Kidney (tissue), 13 donors: ENCODE measurements at regions not wholly inside any gene's neighbourhood (a gene's known extent, or its start where the extent isn't known, plus 50 kb on each side); places are given as distances from the start of the nearest gene placed in this dataset.

Source experiments
- DNase-seq, 5 donors: peaks; one replicate each; pipeline ENCODE4 v3.0.0-alpha.2; 2013 to 2020
- FAIRE-seq: peaks from 2 replicates; lab custom pipeline; 2012; peaks lifted over from hg19 to GRCh38; lab: Jason Lieb, UNC
- H3K27ac ChIP-seq, 2 donors: one replicate each; pipeline ENCODE4 v1.7.0; 2013; ENCODE audit warnings: low read depth in 2 of 2, low read length in 2 of 2, inconsistent platforms in 1 of 2
- H3K27me3 ChIP-seq: one replicate; pipeline ENCODE4 v1.7.1; 2013; ENCODE audit warnings: low read length, inconsistent platforms; ENCODE audit not compliant: control insufficient read depth, insufficient read depth
- H3K36me3 ChIP-seq, 3 donors: one replicate each; pipeline versions ENCODE4 v1.7.0 to v1.7.1; 2013; ENCODE audit warnings: low read length in 3 of 3, control low read depth in 1 of 3, inconsistent platforms in 1 of 3; ENCODE audit not compliant: insufficient read depth in 3 of 3, control insufficient read depth in 2 of 3
- H3K4me1 ChIP-seq, 3 donors: one replicate each; pipeline versions ENCODE4 v1.7.0 to v1.7.1; 2013; ENCODE audit warnings: low read length in 3 of 3, inconsistent platforms in 1 of 3, low read depth in 1 of 3; ENCODE audit not compliant: control insufficient read depth in 2 of 3, insufficient read depth in 2 of 3
- H3K4me3 ChIP-seq, 3 donors: one replicate each; pipeline versions ENCODE4 v1.7.0 to v1.8.1; 2013; ENCODE audit warnings: low read length in 3 of 3, control low read depth in 1 of 3, inconsistent platforms in 1 of 3
- H3K9ac ChIP-seq, 3 donors: one replicate each; pipeline versions ENCODE4 v1.7.0 to v1.7.1; 2013; ENCODE audit warnings: low read length in 3 of 3, control low read depth in 1 of 3, inconsistent platforms in 1 of 3
- H3K9me3 ChIP-seq, 3 donors: one replicate each; pipeline versions ENCODE4 v1.7.0 to v1.7.1; 2013; ENCODE audit warnings: low read length in 3 of 3, control low read depth in 1 of 3, inconsistent platforms in 1 of 3; ENCODE audit not compliant: control insufficient read depth in 2 of 3, insufficient read depth in 1 of 3
- intact Hi-C: fragments of 100-400 bp; cut with DNase I; formaldehyde crosslinking; loops from one replicate; pipeline ENCODE4 v1.11.1; 2022
- TF ChIP-seq, protein P1 (sequence below): IDR thresholded peaks from 3 replicates; pipeline ENCODE4 v1.5.1; 2012; ENCODE audit warnings: mild to moderate bottlenecking, moderate library complexity, borderline replicate concordance; ENCODE audit not compliant: insufficient read depth; ENCODE audit errors: extremely low read depth
- donor health status: control.
- donor health status: control.
- donor health status: control.
- donor health status: control.
- donor health status: control.
- donor health status: DM: yes; HTN: yes; CAD: no.
- donor health status: Normal renal cell carcinoma (clear cell type).

GRCh38 chr6:141675957-141676356 lies 456.8 kb upstream of the GJE1 start:
- no peak for FAIRE-seq
- Histone ChIP-seq H3K4me1 (no peaks in the 10 kb centered on the region), H3K4me3 (no peak overlapping the region), H3K9ac (no peak overlapping the region), H3K9me3 (no peaks in the 10 kb centered on the region), H3K27ac (no peak overlapping the region), H3K36me3 (no peaks in the 10 kb centered on the region), H3K27me3 (no peaks in the 10 kb centered on the region)
- intact Hi-C loops = no loop called here
- TF ChIP-seq, protein P1, sequence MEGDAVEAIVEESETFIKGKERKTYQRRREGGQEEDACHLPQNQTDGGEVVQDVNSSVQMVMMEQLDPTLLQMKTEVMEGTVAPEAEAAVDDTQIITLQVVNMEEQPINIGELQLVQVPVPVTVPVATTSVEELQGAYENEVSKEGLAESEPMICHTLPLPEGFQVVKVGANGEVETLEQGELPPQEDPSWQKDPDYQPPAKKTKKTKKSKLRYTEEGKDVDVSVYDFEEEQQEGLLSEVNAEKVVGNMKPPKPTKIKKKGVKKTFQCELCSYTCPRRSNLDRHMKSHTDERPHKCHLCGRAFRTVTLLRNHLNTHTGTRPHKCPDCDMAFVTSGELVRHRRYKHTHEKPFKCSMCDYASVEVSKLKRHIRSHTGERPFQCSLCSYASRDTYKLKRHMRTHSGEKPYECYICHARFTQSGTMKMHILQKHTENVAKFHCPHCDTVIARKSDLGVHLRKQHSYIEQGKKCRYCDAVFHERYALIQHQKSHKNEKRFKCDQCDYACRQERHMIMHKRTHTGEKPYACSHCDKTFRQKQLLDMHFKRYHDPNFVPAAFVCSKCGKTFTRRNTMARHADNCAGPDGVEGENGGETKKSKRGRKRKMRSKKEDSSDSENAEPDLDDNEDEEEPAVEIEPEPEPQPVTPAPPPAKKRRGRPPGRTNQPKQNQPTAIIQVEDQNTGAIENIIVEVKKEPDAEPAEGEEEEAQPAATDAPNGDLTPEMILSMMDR = no peak
- no peak for DNase-seq

- H3K9ac ChIP-seq = no peak overlapping the region
- TF ChIP-seq, protein P1 = no peak
- no peaks in the 10 kb centered on the region for H3K27me3 ChIP-seq
- H3K4me1 ChIP-seq = no peaks in the 10 kb centered on the region
- FAIRE-seq (no peak), DNase-seq (no peak)
- no peaks in the 10 kb centered on the region for H3K9me3 ChIP-seq
- no peak overlapping the region for H3K4me3 ChIP-seq
- intact Hi-C loops = no loop called here
- no peak overlapping the region for H3K27ac ChIP-seq
- no peaks in the 10 kb centered on the region for H3K36me3 ChIP-seq
Measured at GRCh38 chr6:141669141-141669540, 463.6 kb upstream of the GJE1 start.

DNA sequence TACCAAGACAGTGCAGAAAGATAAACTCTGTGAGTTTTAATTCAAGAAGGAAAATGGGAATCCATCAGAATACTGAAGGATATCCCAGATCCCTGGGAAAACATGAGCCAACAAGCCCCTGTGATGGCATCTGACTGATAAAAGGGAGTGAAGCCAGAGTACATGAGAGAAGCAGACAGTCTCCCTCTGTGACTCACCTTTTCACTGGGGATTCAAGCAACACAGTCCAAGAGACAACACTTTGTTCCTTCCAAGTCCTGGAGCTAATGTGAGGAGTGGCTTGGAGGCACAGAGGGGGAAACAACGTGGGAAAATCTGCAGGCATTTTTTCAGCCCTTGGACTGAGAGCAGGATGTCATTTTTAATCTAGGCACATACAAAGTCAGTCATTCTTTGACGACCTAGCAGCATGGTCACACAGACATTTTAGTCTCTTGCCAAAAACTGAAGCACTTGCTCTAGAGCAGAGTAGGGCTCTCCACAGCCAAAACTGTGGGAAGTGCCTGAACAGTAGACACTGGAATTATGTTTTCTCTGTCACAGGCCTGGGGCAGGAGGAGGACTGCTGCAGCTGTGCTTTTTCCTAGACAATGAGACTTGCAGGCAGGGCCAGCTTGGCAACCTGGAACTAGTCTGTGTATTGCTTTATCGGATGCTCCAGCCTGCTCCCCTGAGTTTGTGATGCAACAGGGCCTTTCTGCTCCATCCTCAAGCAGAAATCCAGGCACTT lies 465.0 kb upstream of the GJE1 start:
- DNase-seq (no peak), FAIRE-seq (no peak)
- H3K27ac ChIP-seq = no peak overlapping the region
- no peak overlapping the region for H3K9ac ChIP-seq
- no peak overlapping the region for H3K4me3 ChIP-seq
- intact Hi-C loops = no loop called here
- no peaks in the 10 kb centered on the region for H3K9me3 ChIP-seq
- H3K4me1 ChIP-seq = no peaks in the 10 kb centered on the region
- H3K36me3 ChIP-seq = no peaks in the 10 kb centered on the region
- TF ChIP-seq, protein P1 = no peak
- H3K27me3 ChIP-seq = no peaks in the 10 kb centered on the region

GRCh38 chr6:141666187-141666586 lies 466.5 kb upstream of the GJE1 start:
- TF ChIP-seq, protein P1 = no peak
- no peak for DNase-seq
- no peak for FAIRE-seq
- Histone ChIP-seq H3K36me3 (no peaks in the 10 kb centered on the region), H3K9me3 (no peaks in the 10 kb centered on the region), H3K27ac (no peak overlapping the region), H3K9ac (no peak overlapping the region), H3K4me3 (no peak overlapping the region), H3K4me1 (no peaks in the 10 kb centered on the region), H3K27me3 (no peaks in the 10 kb centered on the region)
- intact Hi-C loops = no loop called here
